PC-9 (cell line): ENCODE measurements at regions not wholly inside any gene's neighbourhood (a gene's known extent, or its start where the extent isn't known, plus 50 kb on each side); places are given as distances from the start of the nearest gene placed in this dataset.

ENCODE experiments used
- BruUV-seq: library from RNA; stranded (reverse); fragments of 400-500 nt; replicated peaks from 2 replicates; lab custom pipeline; 2021; lab: Mats Ljungman, UMichigan
- CTCF ChIA-PET: fragments of 300-600 bp; sonication (Branson Sonifier 250); formaldehyde crosslinking; loops from one replicate; lab custom pipeline; 2022; ENCODE audit warnings: antibody characterized with exemption; lab: Charles Lee
- POLR2A ChIA-PET: fragments of 300-600 bp; sonication (Branson Sonifier 250); formaldehyde crosslinking; loops from one replicate; lab custom pipeline; 2022; ENCODE audit warnings: antibody characterized with exemption; ENCODE audit not compliant: unreplicated experiment; lab: Charles Lee
- DNase-seq, 2 experiments: peaks; one replicate each; pipeline versions ENCODE4 v3.0.0 to v3.0.0-alpha.2; 2015 to 2022; ENCODE audit warnings: mixed read lengths in 1 of 2
- H2AFZ ChIP-seq: fragments of 200-600 bp; sonication (generic); 2 replicates; pipeline ENCODE4 v1.8.1; 2017; ENCODE audit warnings: antibody characterized with exemption
- H3F3A ChIP-seq: fragments of 200-600 bp; sonication (generic); 2 replicates; pipeline ENCODE4 v1.8.1; 2017; ENCODE audit warnings: antibody characterized with exemption, mild to moderate bottlenecking, low read depth; ENCODE audit not compliant: insufficient read depth
- H3K27ac ChIP-seq: fragments of 200-600 bp; sonication (generic); 2 replicates; pipeline ENCODE4 v1.6.1; 2016; ENCODE audit warnings: mixed run types
- H3K27me3 ChIP-seq: fragments of 200-600 bp; sonication (generic); 2 replicates; pipeline ENCODE4 v1.6.1; 2016; ENCODE audit warnings: low read depth, mixed run types; ENCODE audit not compliant: insufficient read depth
- H3K36me3 ChIP-seq: fragments of 200-600 bp; sonication (generic); 2 replicates; pipeline ENCODE4 v1.6.1; 2016; ENCODE audit warnings: low read depth, mixed run types
- H3K4me1 ChIP-seq: fragments of 200-600 bp; sonication (generic); replicated peaks from 2 replicates; pipeline ENCODE4 v1.6.1; 2016; ENCODE audit warnings: mixed run types; ENCODE audit not compliant: insufficient read depth
- H3K4me2 ChIP-seq: fragments of 200-600 bp; sonication (generic); 2 replicates; pipeline ENCODE4 v1.6.1; 2017; ENCODE audit warnings: mixed run types
- H3K4me3 ChIP-seq: fragments of 200-600 bp; sonication (generic); 2 replicates; pipeline ENCODE4 v1.6.1; 2016; ENCODE audit warnings: mixed run types
- H3K79me2 ChIP-seq: fragments of 200-600 bp; sonication (generic); 2 replicates; pipeline ENCODE4 v1.6.1; 2017; ENCODE audit warnings: low read depth, mixed run types
- H3K9me2 ChIP-seq: fragments of 200-600 bp; sonication (generic); 2 replicates; pipeline ENCODE4 v1.8.1; 2017; ENCODE audit warnings: mild to moderate bottlenecking; ENCODE audit not compliant: insufficient read depth
- H3K9me3 ChIP-seq: fragments of 200-600 bp; sonication (generic); 2 replicates; pipeline ENCODE4 v1.8.1; 2016; ENCODE audit warnings: low read depth; ENCODE audit not compliant: insufficient read depth
- H4K20me1 ChIP-seq: fragments of 200-600 bp; sonication (generic); 2 replicates; pipeline ENCODE4 v1.8.1; 2017; ENCODE audit not compliant: insufficient read depth
- EZH2 ChIP-seq: fragments of 200-600 bp; sonication (generic); IDR thresholded peaks from 2 replicates; pipeline ENCODE4 v1.8.0; 2017; ENCODE audit warnings: antibody characterized with exemption, low read depth
- intact Hi-C: fragments of 100-400 bp; cut with micrococcal nuclease; formaldehyde crosslinking; loops from one replicate; pipeline ENCODE4 v1.10.0; 2022; ENCODE audit not compliant: unreplicated experiment
- TF ChIP-seq, protein P1 (sequence below): fragments of 200-600 bp; sonication (generic); conservative IDR thresholded peaks from 2 replicates; pipeline ENCODE4 v1.6.1; 2017; ENCODE audit warnings: mixed run types, antibody characterized with exemption, mild to moderate bottlenecking, moderate library complexity

DNA sequence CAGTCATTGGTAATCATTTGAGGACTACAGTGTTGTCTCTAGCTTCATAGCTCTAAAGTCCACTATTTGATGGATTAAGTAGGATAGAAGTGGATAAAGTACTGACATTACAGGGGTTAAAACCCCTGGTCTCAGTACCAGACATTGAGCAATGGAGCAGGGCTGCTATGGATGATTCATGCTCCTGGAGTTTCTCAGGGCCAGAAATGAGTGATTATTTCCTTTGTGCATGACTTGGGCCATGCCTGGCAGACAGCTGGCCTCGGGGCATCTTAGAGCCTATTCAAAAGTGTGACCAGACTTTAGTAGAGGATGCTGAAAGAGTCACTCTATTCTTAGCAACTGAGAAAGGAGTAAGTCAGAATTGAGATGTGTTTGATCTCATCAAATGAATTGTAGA lies 350.7 kb upstream of the TLE4 start:
- H3K4me1 ChIP-seq, result no peaks in the 10 kb centered on the region
- no peaks in the 10 kb centered on the region for H3K9me3 ChIP-seq
- intact Hi-C loops, result no loop called here
- no peaks in the 10 kb centered on the region for H3K9me2 ChIP-seq
- no peaks in the 10 kb centered on the region for H3K36me3 ChIP-seq
- BruUV-seq, result no TSS peak
- H3K79me2 ChIP-seq, result no peaks in the 10 kb centered on the region
- no peaks in the 10 kb centered on the region for H3F3A ChIP-seq
- ChIA-PET CTCF (no interaction called here), POLR2A (no interaction called here)
- no peak overlapping the region for H2AFZ ChIP-seq
- H3K27me3 ChIP-seq, result no peaks in the 10 kb centered on the region
- H3K4me2 ChIP-seq, result no peak overlapping the region
- H3K4me3 ChIP-seq, result no peak overlapping the region
- H3K27ac ChIP-seq, result no peak overlapping the region
- no peak for TF ChIP-seq EZH2
- TF ChIP-seq, protein P1, sequence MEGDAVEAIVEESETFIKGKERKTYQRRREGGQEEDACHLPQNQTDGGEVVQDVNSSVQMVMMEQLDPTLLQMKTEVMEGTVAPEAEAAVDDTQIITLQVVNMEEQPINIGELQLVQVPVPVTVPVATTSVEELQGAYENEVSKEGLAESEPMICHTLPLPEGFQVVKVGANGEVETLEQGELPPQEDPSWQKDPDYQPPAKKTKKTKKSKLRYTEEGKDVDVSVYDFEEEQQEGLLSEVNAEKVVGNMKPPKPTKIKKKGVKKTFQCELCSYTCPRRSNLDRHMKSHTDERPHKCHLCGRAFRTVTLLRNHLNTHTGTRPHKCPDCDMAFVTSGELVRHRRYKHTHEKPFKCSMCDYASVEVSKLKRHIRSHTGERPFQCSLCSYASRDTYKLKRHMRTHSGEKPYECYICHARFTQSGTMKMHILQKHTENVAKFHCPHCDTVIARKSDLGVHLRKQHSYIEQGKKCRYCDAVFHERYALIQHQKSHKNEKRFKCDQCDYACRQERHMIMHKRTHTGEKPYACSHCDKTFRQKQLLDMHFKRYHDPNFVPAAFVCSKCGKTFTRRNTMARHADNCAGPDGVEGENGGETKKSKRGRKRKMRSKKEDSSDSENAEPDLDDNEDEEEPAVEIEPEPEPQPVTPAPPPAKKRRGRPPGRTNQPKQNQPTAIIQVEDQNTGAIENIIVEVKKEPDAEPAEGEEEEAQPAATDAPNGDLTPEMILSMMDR, result no peak
- no peaks in the 10 kb centered on the region for H4K20me1 ChIP-seq
- DNase-seq, result peak in 1 of 2 experiments; percentile 7

DNA sequence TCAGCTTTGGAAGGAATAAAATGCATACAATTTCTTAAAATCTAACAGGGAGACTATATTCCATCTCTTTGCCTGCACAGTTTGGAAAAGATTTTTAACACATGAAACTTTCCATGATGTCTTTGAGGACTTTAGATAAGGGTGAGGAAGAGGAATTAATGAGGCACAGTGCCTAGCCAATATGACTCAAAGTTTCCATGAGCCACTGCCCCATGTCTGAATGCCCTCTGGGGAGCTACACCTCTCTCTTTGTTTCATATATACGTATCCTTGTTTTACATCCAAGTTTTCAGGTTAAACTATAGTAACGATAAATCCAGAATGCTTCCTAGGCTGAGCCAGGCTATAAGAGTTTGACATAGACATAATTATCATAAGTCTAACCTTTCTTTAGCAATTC lies 349.3 kb upstream of the TLE4 start:
- H3F3A ChIP-seq, result no peaks in the 10 kb centered on the region
- no peak overlapping the region for H2AFZ ChIP-seq
- TF ChIP-seq, protein P1, result no peak
- TF ChIP-seq EZH2, result no peak
- DNase-seq, result no peak
- no peaks in the 10 kb centered on the region for H3K27me3 ChIP-seq
- H3K4me1 ChIP-seq, result no peaks in the 10 kb centered on the region
- H3K79me2 ChIP-seq, result no peaks in the 10 kb centered on the region
- H3K9me2 ChIP-seq, result no peaks in the 10 kb centered on the region
- no peaks in the 10 kb centered on the region for H3K36me3 ChIP-seq
- intact Hi-C loops, result no loop called here
- ChIA-PET POLR2A (no interaction called here), CTCF (no interaction called here)
- no TSS peak for BruUV-seq
- H3K9me3 ChIP-seq, result no peaks in the 10 kb centered on the region
- H4K20me1 ChIP-seq, result no peaks in the 10 kb centered on the region
- no peak overlapping the region for H3K27ac ChIP-seq
- no peak overlapping the region for H3K4me2 ChIP-seq
- no peak overlapping the region for H3K4me3 ChIP-seq

DNA sequence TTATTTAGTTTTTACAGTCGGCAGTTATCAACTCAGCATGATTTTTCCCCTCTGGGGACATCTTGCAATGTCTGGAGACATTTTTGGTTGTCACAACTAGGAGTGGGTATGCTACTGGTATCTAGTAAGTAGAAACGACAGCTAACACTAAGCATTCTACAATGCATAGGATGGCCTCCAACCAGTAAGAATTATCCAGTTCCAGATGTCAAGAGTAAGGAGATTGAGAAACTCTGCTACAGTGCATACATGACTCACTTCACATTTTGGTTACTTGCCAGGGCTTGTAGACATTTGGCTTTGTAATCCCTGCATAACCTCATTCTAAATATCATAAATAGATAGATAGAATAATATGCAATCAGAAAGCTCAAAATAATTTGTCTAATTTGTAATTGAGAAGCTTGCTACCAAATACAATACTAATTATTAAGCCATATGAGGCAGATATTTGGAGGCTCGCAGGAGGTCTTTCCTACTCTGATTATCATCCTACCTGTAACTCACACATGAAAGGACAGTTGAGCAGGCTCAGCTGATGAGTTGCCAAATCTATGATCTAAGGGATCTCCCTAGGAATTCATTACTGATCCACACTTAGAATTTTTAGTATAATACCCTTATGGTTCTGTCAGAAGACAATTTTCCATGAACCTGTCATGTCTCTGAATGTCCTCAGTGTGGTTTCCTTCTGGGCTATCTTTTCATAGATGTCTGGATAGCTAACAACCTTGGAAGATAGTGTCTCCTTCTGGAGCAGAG lies 346.9 kb upstream of the TLE4 start:
- TF ChIP-seq EZH2, result no peak
- TF ChIP-seq, protein P1, result no peak
- Histone ChIP-seq H3K27ac (no peak overlapping the region), H3K4me2 (no peak overlapping the region), H3K36me3 (no peaks in the 10 kb centered on the region), H3K4me3 (no peak overlapping the region), H3K9me2 (no peaks in the 10 kb centered on the region), H3K27me3 (no peaks in the 10 kb centered on the region), H3K9me3 (no peaks in the 10 kb centered on the region), H3K79me2 (no peaks in the 10 kb centered on the region), H3F3A (no peaks in the 10 kb centered on the region), H4K20me1 (no peaks in the 10 kb centered on the region), H2AFZ (no peak overlapping the region), H3K4me1 (no peaks in the 10 kb centered on the region)
- intact Hi-C loops, result no loop called here
- POLR2A ChIA-PET, result no interaction called here
- no peak for DNase-seq
- CTCF ChIA-PET, result interaction anchor here (0.6 kb wide), 1 partner anchor 556 kb away, joined by 3 read pairs; no protein-coding TSS in a partner anchor
- BruUV-seq, result no TSS peak
